ENCODE measurements at regions not wholly inside any gene's neighbourhood (a gene's known extent, or its start where the extent isn't known, plus 50 kb on each side); places are given as distances from the start of the nearest gene placed in this dataset.

- DNase-seq (ENCODE audit: low read depth) = no peak
These were observed 289.6 kb downstream of the UACA start for GRCh38 chr15:70473581-70474370.

- DNase-seq (ENCODE audit: low read depth) = no peak
These were observed 291.8 kb downstream of the UACA start for GRCh38 chr15:70471517-70471916.

GRCh38 chr15:70470556-70471191 is 292.7 kb downstream of the UACA start:
- no peak for DNase-seq (ENCODE audit: low read depth)

- DNase-seq (ENCODE audit: low read depth) = no peak
These were observed 293.5 kb downstream of the UACA start for GRCh38 chr15:70469651-70470555.

- DNase-seq (ENCODE audit: low read depth) = no peak
These were observed 294.2 kb downstream of the UACA start for GRCh38 chr15:70469182-70469581.

GRCh38 chr15:70466895-70467529 is 296.3 kb downstream of the UACA start:
- no peak for DNase-seq (ENCODE audit: low read depth)

- no peak for DNase-seq (ENCODE audit: low read depth)
These were observed 297.1 kb downstream of the UACA start for GRCh38 chr15:70466305-70466704.

GRCh38 chr15:70465812-70466211 is 297.5 kb downstream of the UACA start:
- DNase-seq (ENCODE audit: low read depth) = no peak

- DNase-seq (ENCODE audit: low read depth) = no peak
These were observed 299.9 kb downstream of the UACA start for GRCh38 chr15:70463453-70463834.

GRCh38 chr15:70461992-70462391 is 301.4 kb downstream of the UACA start:
- no peak for DNase-seq (ENCODE audit: low read depth)

GRCh38 chr15:70461017-70461416 is 302.3 kb downstream of the UACA start:
- no peak for DNase-seq (ENCODE audit: low read depth)

GRCh38 chr15:70459312-70459711 is 304.0 kb downstream of the UACA start:
- no peak for DNase-seq (ENCODE audit: low read depth)

GRCh38 chr15:70453766-70454165 is 309.6 kb downstream of the UACA start:
- no peak for DNase-seq (ENCODE audit: low read depth)

- DNase-seq (ENCODE audit: low read depth) = no peak
These were observed 310.1 kb downstream of the UACA start for GRCh38 chr15:70453238-70453637.

- DNase-seq (ENCODE audit: low read depth) = no peak
These were observed 311.3 kb downstream of the UACA start for GRCh38 chr15:70451821-70452653.

GRCh38 chr15:70450142-70450443 is 313.3 kb downstream of the UACA start:
- DNase-seq (ENCODE audit: low read depth) = no peak

GRCh38 chr15:70449311-70450141 is 313.8 kb downstream of the UACA start:
- DNase-seq (ENCODE audit: low read depth) = no peak

GRCh38 chr15:70447928-70448698 is 315.2 kb downstream of the UACA start:
- peak; percentile 37 for DNase-seq (ENCODE audit: low read depth)

GRCh38 chr15:70447521-70447920 is 315.8 kb downstream of the UACA start:
- no peak for DNase-seq (ENCODE audit: low read depth)

- DNase-seq (ENCODE audit: low read depth) = no peak
These were observed 316.3 kb downstream of the UACA start for GRCh38 chr15:70447081-70447480.
